Lung (tissue), 11 donors: ENCODE measurements at regions not wholly inside any gene's neighbourhood (a gene's known extent, or its start where the extent isn't known, plus 50 kb on each side); places are given as distances from the start of the nearest gene placed in this dataset.

Source experiments
- ATAC-seq: fragments of 200-7000 bp; cut with Tn5 transposase; one replicate; pipeline ENCODE4 v1.9.1; 2020; ENCODE audit warnings: moderate number of reproducible peaks; ENCODE audit not compliant: insufficient read depth, low FRiP score
- DNase-seq, 3 donors: peaks; one replicate each; pipeline ENCODE4 v3.0.0-alpha.2; 2013 to 2017
- H3K27ac ChIP-seq, 2 donors: one replicate each; pipeline ENCODE4 v1.5.1; 2013; ENCODE audit warnings: mild to moderate bottlenecking in 2 of 2, moderate library complexity in 2 of 2, control low read depth in 1 of 2, inconsistent platforms in 1 of 2, low read depth in 1 of 2, low read length in 1 of 2
- H3K27me3 ChIP-seq, 3 donors: one replicate each; pipeline ENCODE4 v1.5.1; 2013; ENCODE audit warnings: low read length in 2 of 3; ENCODE audit not compliant: control insufficient read depth in 3 of 3, insufficient read depth in 3 of 3
- H3K36me3 ChIP-seq, 4 donors: one replicate each; pipeline ENCODE4 v1.5.1; 2013; ENCODE audit warnings: low read length in 4 of 4, mild to moderate bottlenecking in 1 of 4, moderate library complexity in 1 of 4; ENCODE audit not compliant: control insufficient read depth in 4 of 4, insufficient read depth in 4 of 4
- H3K4me1 ChIP-seq, 5 donors: one replicate each; pipeline ENCODE4 v1.5.1; 2013; ENCODE audit warnings: low read length in 5 of 5, mild to moderate bottlenecking in 2 of 5, moderate library complexity in 1 of 5; ENCODE audit not compliant: control insufficient read depth in 5 of 5, insufficient read depth in 5 of 5
- H3K4me3 ChIP-seq: one replicate; pipeline ENCODE4 v1.5.1; 2013; ENCODE audit warnings: mild to moderate bottlenecking, control low read depth, moderate library complexity
- H3K9ac ChIP-seq, 2 donors: one replicate each; pipeline ENCODE4 v1.5.1; 2013; ENCODE audit warnings: low read length in 2 of 2, control low read depth in 1 of 2; ENCODE audit not compliant: insufficient read depth in 1 of 2
- H3K9me3 ChIP-seq, 4 donors: one replicate each; pipeline ENCODE4 v1.5.1; 2013; ENCODE audit warnings: low read length in 3 of 4, mild to moderate bottlenecking in 1 of 4, moderate library complexity in 1 of 4; ENCODE audit not compliant: control insufficient read depth in 4 of 4, insufficient read depth in 3 of 4
- CTCF ChIP-seq: IDR thresholded peaks from 2 replicates; pipeline ENCODE4 v1.5.1; 2012; ENCODE audit warnings: mild to moderate bottlenecking; ENCODE audit errors: control extremely low read depth, extremely low read depth
- WGBS, 2 donors: extraction: QIAGEN DNeasy Blood & Tissue Kit; methylation state at CpG; one replicate each; pipeline ENCODE4 v1.1.7; 2013; 5-methylcytosine and 5-hydroxymethylcytosine counted together
- donor health status: control.
- donor health status: control.
- donor health status: Bipolar disorder and iron deficiency.
- donor health status: healthy.
- donor health status: DM: yes; HTN: yes; CAD: no.

GRCh38 chr14:89625244-89625713, 208.2 kb upstream of the FOXN3 start:
- Histone ChIP-seq H3K4me1 (peaks cover 0 to 22% (median 4%) of the 10 kb centered on the region in 5 donors), H3K9ac (peak overlapping the region in 1 of 2 donors; percentile 50), H3K27me3 (no peaks in the 10 kb centered on the region), H3K9me3 (no peaks in the 10 kb centered on the region), H3K27ac (no peak overlapping the region), H3K4me3 (no peak overlapping the region), H3K36me3 (no peaks in the 10 kb centered on the region)
- DNase-seq (peak; percentile 93 to 95 (median 94)), ATAC-seq (no peak)
- WGBS, 2 donors: 42 to 65% methylated on average over 20 of the region's 20 CpGs
- no peak for TF ChIP-seq CTCF

- H3K27ac ChIP-seq: no peak overlapping the region
- ATAC-seq: no peak
- no peaks in the 10 kb centered on the region for H3K27me3 ChIP-seq
- peak in 2 of 3 donors; percentile 20 to 42 for DNase-seq
- peaks cover 0 to 23% (median 4%) of the 10 kb centered on the region in 5 donors for H3K4me1 ChIP-seq
- H3K4me3 ChIP-seq: no peak overlapping the region
- 79 to 86% methylated on average over 15 of the region's 15 CpGs for WGBS, 2 donors
- H3K36me3 ChIP-seq: no peaks in the 10 kb centered on the region
- TF ChIP-seq CTCF: no peak
- no peaks in the 10 kb centered on the region for H3K9me3 ChIP-seq
- H3K9ac ChIP-seq: peak overlapping the region in 1 of 2 donors; percentile 30
These were observed 207.6 kb upstream of the FOXN3 start for GRCh38 chr14:89624500-89625156.

- Histone ChIP-seq H3K27me3 (no peaks in the 10 kb centered on the region), H3K4me1 (peaks cover 0 to 36% (median 4%) of the 10 kb centered on the region in 5 donors), H3K9me3 (no peaks in the 10 kb centered on the region), H3K4me3 (no peak overlapping the region), H3K36me3 (no peaks in the 10 kb centered on the region), H3K9ac (no peak overlapping the region), H3K27ac (no peak overlapping the region)
- ATAC-seq: no peak
- TF ChIP-seq CTCF: no peak
- no peak for DNase-seq
- 95 to 96% methylated on average over 14 of the region's 14 CpGs for WGBS, 2 donors
These were observed 205.0 kb upstream of the FOXN3 start for GRCh38 chr14:89621791-89622638.
